Right kidney (tissue), 1 donor: ENCODE measurements at regions not wholly inside any gene's neighbourhood (a gene's known extent, or its start where the extent isn't known, plus 50 kb on each side); places are given as distances from the start of the nearest gene placed in this dataset.
"Not testable (repeated sequence)": the region's sequence is repeated elsewhere in the genome, so short reads cannot be mapped to it uniquely, and the experiment has no call there.

ENCODE experiments used
- DNase-seq: peaks from one replicate; pipeline ENCODE4 v3.0.0-alpha.2; 2016

- DNase-seq: no peak
These were observed 251.5 kb upstream of the PLPP4 start for GRCh38 chr10:120205368-120206018.

- no peak for DNase-seq
These were observed 248.5 kb upstream of the PLPP4 start for GRCh38 chr10:120208488-120208887.

GRCh38 chr10:120209124-120209762 is 247.8 kb upstream of the PLPP4 start:
- no peak for DNase-seq

GRCh38 chr10:120212275-120212674 is 244.8 kb upstream of the PLPP4 start:
- DNase-seq: no peak

GRCh38 chr10:120213283-120213682 is 243.7 kb upstream of the PLPP4 start:
- DNase-seq: not testable (repeated sequence)

GRCh38 chr10:120217736-120218135 is 239.3 kb upstream of the PLPP4 start:
- DNase-seq: no peak

GRCh38 chr10:120221873-120222485 is 235.0 kb upstream of the PLPP4 start:
- no peak for DNase-seq

- no peak for DNase-seq
These were observed 227.4 kb upstream of the PLPP4 start for GRCh38 chr10:120229641-120230040.

GRCh38 chr10:120239695-120240094 is 217.3 kb upstream of the PLPP4 start:
- DNase-seq: not testable (repeated sequence)

GRCh38 chr10:120251821-120252442 is 205.1 kb upstream of the PLPP4 start:
- DNase-seq: no peak

- no peak for DNase-seq
These were observed 203.9 kb upstream of the PLPP4 start for GRCh38 chr10:120253131-120253530.

- no peak for DNase-seq
These were observed 196.6 kb upstream of the PLPP4 start for GRCh38 chr10:120260456-120260855.

GRCh38 chr10:120262857-120263547 is 194.0 kb upstream of the PLPP4 start:
- DNase-seq: no peak

GRCh38 chr10:120266022-120266421 is 191.0 kb upstream of the PLPP4 start:
- DNase-seq: no peak

GRCh38 chr10:120270906-120271305 is 186.1 kb upstream of the PLPP4 start:
- no peak for DNase-seq

GRCh38 chr10:120271696-120272095 is 185.3 kb upstream of the PLPP4 start:
- no peak for DNase-seq

- DNase-seq: no peak
These were observed 184.7 kb upstream of the PLPP4 start for GRCh38 chr10:120272350-120272749.

- DNase-seq: no peak
These were observed 179.0 kb upstream of the PLPP4 start for GRCh38 chr10:120278069-120278468.

GRCh38 chr10:120279196-120279595 is 177.8 kb upstream of the PLPP4 start:
- DNase-seq: no peak

GRCh38 chr10:120282421-120282820 is 174.6 kb upstream of the PLPP4 start:
- no peak for DNase-seq

GRCh38 chr10:120282846-120283492 is 174.1 kb upstream of the PLPP4 start:
- no peak for DNase-seq

- no peak for DNase-seq
These were observed 171.6 kb upstream of the PLPP4 start for GRCh38 chr10:120285408-120285807.
